ENCODE measurements at regions not wholly inside any gene's neighbourhood (a gene's known extent, or its start where the extent isn't known, plus 50 kb on each side); places are given as distances from the start of the nearest gene placed in this dataset.
"Not testable (repeated sequence)": the region's sequence is repeated elsewhere in the genome, so short reads cannot be mapped to it uniquely, and the experiment has no call there.

- DNase-seq (ENCODE audit: low read depth) = no peak
Measured at GRCh38 chr10:62498271-62498670, 124.1 kb downstream of the ZNF365 start.

- DNase-seq (ENCODE audit: low read depth) = not testable (repeated sequence)
Measured at GRCh38 chr10:62500116-62500515, 125.9 kb downstream of the ZNF365 start.

GRCh38 chr10:62501547-62501946, 127.4 kb downstream of the ZNF365 start:
- DNase-seq (ENCODE audit: low read depth) = no peak

GRCh38 chr10:62502995-62503613, 128.9 kb downstream of the ZNF365 start:
- no peak for DNase-seq (ENCODE audit: low read depth)

- DNase-seq (ENCODE audit: low read depth) = no peak
Measured at GRCh38 chr10:62503872-62504271, 129.7 kb downstream of the ZNF365 start.

GRCh38 chr10:62506371-62506770, 132.2 kb downstream of the ZNF365 start:
- no peak for DNase-seq (ENCODE audit: low read depth)

GRCh38 chr10:62511238-62511637, 137.1 kb downstream of the ZNF365 start:
- DNase-seq (ENCODE audit: low read depth) = no peak

- no peak for DNase-seq (ENCODE audit: low read depth)
Measured at GRCh38 chr10:62511656-62512055, 137.5 kb downstream of the ZNF365 start.

- DNase-seq (ENCODE audit: low read depth) = no peak
Measured at GRCh38 chr10:62512732-62513475, 138.7 kb downstream of the ZNF365 start.

- no peak for DNase-seq (ENCODE audit: low read depth)
Measured at GRCh38 chr10:62514079-62514693, 140.0 kb downstream of the ZNF365 start.

- DNase-seq (ENCODE audit: low read depth) = no peak
Measured at GRCh38 chr10:62517252-62517651, 143.1 kb downstream of the ZNF365 start.

GRCh38 chr10:62527019-62527827, 153.1 kb downstream of the ZNF365 start:
- no peak for DNase-seq (ENCODE audit: low read depth)

GRCh38 chr10:62528441-62528840, 154.3 kb downstream of the ZNF365 start:
- no peak for DNase-seq (ENCODE audit: low read depth)

GRCh38 chr10:62529396-62529795, 155.2 kb downstream of the ZNF365 start:
- no peak for DNase-seq (ENCODE audit: low read depth)

GRCh38 chr10:62534031-62534430, 159.9 kb downstream of the ZNF365 start:
- no peak for DNase-seq (ENCODE audit: low read depth)

GRCh38 chr10:62538606-62539005, 164.4 kb downstream of the ZNF365 start:
- no peak for DNase-seq (ENCODE audit: low read depth)

GRCh38 chr10:62540389-62540788, 166.2 kb downstream of the ZNF365 start:
- no peak for DNase-seq (ENCODE audit: low read depth)

- no peak for DNase-seq (ENCODE audit: low read depth)
Measured at GRCh38 chr10:62541811-62542210, 167.6 kb downstream of the ZNF365 start.

- no peak for DNase-seq (ENCODE audit: low read depth)
Measured at GRCh38 chr10:62543571-62544355, 169.6 kb downstream of the ZNF365 start.

- DNase-seq (ENCODE audit: low read depth) = no peak
Measured at GRCh38 chr10:62545160-62546066, 171.2 kb downstream of the ZNF365 start.

- no peak for DNase-seq (ENCODE audit: low read depth)
Measured at GRCh38 chr10:62548686-62549085, 174.5 kb downstream of the ZNF365 start.

All from activated gamma-delta T cell treated with anti-CD3 and anti-CD28 coated beads, Interleukin-2, amount 50 U/mL, for 16 hours (primary cell).